Retinal pigment epithelial cell (primary cell): ENCODE measurements at regions not wholly inside any gene's neighbourhood (a gene's known extent, or its start where the extent isn't known, plus 50 kb on each side); places are given as distances from the start of the nearest gene placed in this dataset.

Source experiments
- DNase-seq: peaks from one replicate; pipeline ENCODE4 v3.0.0-alpha.2; 2010; ENCODE audit warnings: low read depth
- H3K4me3 ChIP-seq: 2 replicates; pipeline ENCODE4 v1.5.1; 2011; ENCODE audit warnings: mild to moderate bottlenecking, low read length, control low read depth, moderate library complexity
- CTCF ChIP-seq: conservative IDR thresholded peaks from 2 replicates; pipeline ENCODE4 v1.5.1; 2011; ENCODE audit warnings: low read depth, low read length, control low read depth, inconsistent platforms

GRCh38 chr18:56388571-56388970 lies 249.8 kb downstream of the TXNL1 start:
- H3K4me3 ChIP-seq, result no peak overlapping the region
- no peak for DNase-seq
- no peak for TF ChIP-seq CTCF

GRCh38 chr18:56386856-56387255 lies 251.5 kb downstream of the TXNL1 start:
- TF ChIP-seq CTCF, result no peak
- H3K4me3 ChIP-seq, result no peak overlapping the region
- DNase-seq, result no peak

GRCh38 chr18:56383349-56383748 lies 255.0 kb downstream of the TXNL1 start:
- TF ChIP-seq CTCF, result no peak
- no peak for DNase-seq
- H3K4me3 ChIP-seq, result no peak overlapping the region

GRCh38 chr18:56382541-56382940 lies 255.9 kb downstream of the TXNL1 start:
- DNase-seq, result no peak
- H3K4me3 ChIP-seq, result no peak overlapping the region
- no peak for TF ChIP-seq CTCF

GRCh38 chr18:56381196-56381595 lies 257.2 kb downstream of the TXNL1 start:
- TF ChIP-seq CTCF, result no peak
- no peak for DNase-seq
- H3K4me3 ChIP-seq, result no peak overlapping the region

GRCh38 chr18:56380685-56381084 lies 257.7 kb downstream of the TXNL1 start:
- no peak for TF ChIP-seq CTCF
- H3K4me3 ChIP-seq, result no peak overlapping the region
- no peak for DNase-seq

- DNase-seq, result no peak
- H3K4me3 ChIP-seq, result no peak overlapping the region
- no peak for TF ChIP-seq CTCF
Observed at GRCh38 chr18:56379256-56379655, 259.1 kb downstream of the TXNL1 start.
